IPS DF 4.7 (cell line): ENCODE measurements at regions not wholly inside any gene's neighbourhood (a gene's known extent, or its start where the extent isn't known, plus 50 kb on each side); places are given as distances from the start of the nearest gene placed in this dataset.
"Not testable (repeated sequence)": the region's sequence is repeated elsewhere in the genome, so short reads cannot be mapped to it uniquely, and the experiment has no call there.

Source experiments
- DNase-seq: peaks from one replicate; pipeline ENCODE4 v3.0.0-alpha.2; 2013; ENCODE audit warnings: low spot score; ENCODE audit errors: extremely low read depth

- DNase-seq: no peak
Observed at GRCh38 chr5:32534041-32534440, 51.3 kb upstream of the SUB1 start.

GRCh38 chr5:32531885-32532520 lies 53.4 kb upstream of the SUB1 start:
- DNase-seq: no peak

GRCh38 chr5:32527321-32527720 lies 58.0 kb upstream of the SUB1 start:
- DNase-seq: not testable (repeated sequence)

- no peak for DNase-seq
Observed at GRCh38 chr5:32526810-32527209, 58.5 kb upstream of the SUB1 start.

- no peak for DNase-seq
Observed at GRCh38 chr5:32523625-32524024, 61.7 kb upstream of the SUB1 start.

- DNase-seq: no peak
Observed at GRCh38 chr5:32522429-32523143, 62.8 kb upstream of the SUB1 start.

GRCh38 chr5:32521481-32521880 lies 63.9 kb upstream of the SUB1 start:
- no peak for DNase-seq

- no peak for DNase-seq
Observed at GRCh38 chr5:32520972-32521371, 64.4 kb upstream of the SUB1 start.

- DNase-seq: no peak
Observed at GRCh38 chr5:32520356-32520755, 65.0 kb upstream of the SUB1 start.

- DNase-seq: no peak
Observed at GRCh38 chr5:32519508-32519907, 65.8 kb upstream of the SUB1 start.

- DNase-seq: no peak
Observed at GRCh38 chr5:32514806-32515205, 70.3 kb upstream of the ZFR start.

- no peak for DNase-seq
Observed at GRCh38 chr5:32512926-32513325, 68.4 kb upstream of the ZFR start.

- no peak for DNase-seq
Observed at GRCh38 chr5:32511776-32512374, 67.3 kb upstream of the ZFR start.

GRCh38 chr5:32510860-32511259 lies 66.3 kb upstream of the ZFR start:
- DNase-seq: no peak

GRCh38 chr5:32508806-32509805 lies 64.6 kb upstream of the ZFR start:
- no peak for DNase-seq

- DNase-seq: no peak
Observed at GRCh38 chr5:32507738-32508434, 63.3 kb upstream of the ZFR start.

- no peak for DNase-seq
Observed at GRCh38 chr5:32506799-32507198, 62.3 kb upstream of the ZFR start.

- no peak for DNase-seq
Observed at GRCh38 chr5:32506201-32506661, 61.7 kb upstream of the ZFR start.

GRCh38 chr5:32505756-32506155 lies 61.2 kb upstream of the ZFR start:
- DNase-seq: no peak

- no peak for DNase-seq
Observed at GRCh38 chr5:32504989-32505596, 60.6 kb upstream of the ZFR start.
